DND-41 (cell line): ENCODE measurements at regions not wholly inside any gene's neighbourhood (a gene's known extent, or its start where the extent isn't known, plus 50 kb on each side); places are given as distances from the start of the nearest gene placed in this dataset.

Source experiments
- EZH2 ChIP-seq: IDR thresholded peaks from 3 replicates; pipeline ENCODE4 v1.6.1; 2012; ENCODE audit warnings: borderline replicate concordance, low read depth, mild to moderate bottlenecking, moderate library complexity, low read length, inconsistent platforms; ENCODE audit not compliant: severe bottlenecking
- TF ChIP-seq, protein P1 (sequence below): IDR thresholded peaks from 2 replicates; pipeline ENCODE4 v1.5.1; 2012; ENCODE audit warnings: borderline replicate concordance, low read length, moderate library complexity, mild to moderate bottlenecking; ENCODE audit not compliant: poor library complexity, severe bottlenecking; ENCODE audit errors: extremely low read depth

DNA sequence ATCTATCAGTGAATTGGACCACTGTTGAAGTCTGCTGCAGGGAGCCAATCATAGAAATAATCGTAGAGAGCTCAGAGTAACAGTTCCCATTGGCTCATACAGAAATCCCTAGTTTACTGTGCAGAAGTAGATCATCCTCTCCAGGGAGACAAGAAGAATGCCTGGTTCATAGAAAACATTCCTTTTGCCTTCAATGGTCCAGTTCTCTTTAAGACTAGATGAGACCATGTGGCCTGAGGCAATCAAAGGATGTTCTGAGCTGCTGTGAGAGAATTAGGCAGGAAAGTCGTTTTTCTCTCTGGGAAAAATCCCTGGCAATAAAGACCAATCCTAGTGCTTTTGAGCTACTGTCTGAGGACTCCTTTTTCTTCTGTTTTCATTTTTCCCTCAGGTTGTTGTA is 208.4 kb downstream of the CENPW start:
- TF ChIP-seq, protein P1, sequence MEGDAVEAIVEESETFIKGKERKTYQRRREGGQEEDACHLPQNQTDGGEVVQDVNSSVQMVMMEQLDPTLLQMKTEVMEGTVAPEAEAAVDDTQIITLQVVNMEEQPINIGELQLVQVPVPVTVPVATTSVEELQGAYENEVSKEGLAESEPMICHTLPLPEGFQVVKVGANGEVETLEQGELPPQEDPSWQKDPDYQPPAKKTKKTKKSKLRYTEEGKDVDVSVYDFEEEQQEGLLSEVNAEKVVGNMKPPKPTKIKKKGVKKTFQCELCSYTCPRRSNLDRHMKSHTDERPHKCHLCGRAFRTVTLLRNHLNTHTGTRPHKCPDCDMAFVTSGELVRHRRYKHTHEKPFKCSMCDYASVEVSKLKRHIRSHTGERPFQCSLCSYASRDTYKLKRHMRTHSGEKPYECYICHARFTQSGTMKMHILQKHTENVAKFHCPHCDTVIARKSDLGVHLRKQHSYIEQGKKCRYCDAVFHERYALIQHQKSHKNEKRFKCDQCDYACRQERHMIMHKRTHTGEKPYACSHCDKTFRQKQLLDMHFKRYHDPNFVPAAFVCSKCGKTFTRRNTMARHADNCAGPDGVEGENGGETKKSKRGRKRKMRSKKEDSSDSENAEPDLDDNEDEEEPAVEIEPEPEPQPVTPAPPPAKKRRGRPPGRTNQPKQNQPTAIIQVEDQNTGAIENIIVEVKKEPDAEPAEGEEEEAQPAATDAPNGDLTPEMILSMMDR = no peak
- TF ChIP-seq EZH2 = no peak
